GM18507 (cell line): ENCODE measurements at regions not wholly inside any gene's neighbourhood (a gene's known extent, or its start where the extent isn't known, plus 50 kb on each side); places are given as distances from the start of the nearest gene placed in this dataset.

ENCODE experiments used
- DNase-seq: peaks from one replicate; pipeline ENCODE4 v3.0.0; 2011; ENCODE audit warnings: low read depth; ENCODE audit not compliant: insufficient read length; ENCODE audit errors: extremely low spot score
- FAIRE-seq: peaks from 2 replicates; lab custom pipeline; 2011; peaks lifted over from hg19 to GRCh38; lab: Jason Lieb, UNC

- DNase-seq (no peak), FAIRE-seq (no peak)
These were observed 262.6 kb downstream of the TBL1XR1 start for GRCh38 chr3:176934698-176935097.

- no peak for FAIRE-seq
- DNase-seq, result no peak
These were observed 263.6 kb downstream of the TBL1XR1 start for GRCh38 chr3:176933704-176934103.

- no peak for FAIRE-seq
These were observed 264.8 kb downstream of the TBL1XR1 start for GRCh38 chr3:176932433-176932832.

GRCh38 chr3:176931991-176932390 is 265.3 kb downstream of the TBL1XR1 start:
- FAIRE-seq (no peak), DNase-seq (no peak)

More at GRCh38 chr3:176932433-176932832, 264.8 kb downstream of the TBL1XR1 start:
- DNase-seq, result no peak

- FAIRE-seq, result no peak
- DNase-seq, result no peak
These were observed 266.3 kb downstream of the TBL1XR1 start for GRCh38 chr3:176930942-176931341.

- no peak for FAIRE-seq
- DNase-seq, result no peak
These were observed 268.7 kb downstream of the TBL1XR1 start for GRCh38 chr3:176928582-176928931.

GRCh38 chr3:176927706-176928581 is 269.3 kb downstream of the TBL1XR1 start:
- no peak for DNase-seq
- FAIRE-seq, result no peak

- FAIRE-seq, result no peak
- no peak for DNase-seq
These were observed 270.0 kb downstream of the TBL1XR1 start for GRCh38 chr3:176927280-176927679.

GRCh38 chr3:176926688-176927087 is 270.6 kb downstream of the TBL1XR1 start:
- no peak for FAIRE-seq
- DNase-seq, result no peak

GRCh38 chr3:176926034-176926433 is 271.2 kb downstream of the TBL1XR1 start:
- FAIRE-seq, result no peak
- no peak for DNase-seq

- DNase-seq (no peak), FAIRE-seq (no peak)
These were observed 276.5 kb downstream of the TBL1XR1 start for GRCh38 chr3:176920766-176921160.

- DNase-seq, result no peak
- FAIRE-seq, result no peak
These were observed 277.2 kb downstream of the TBL1XR1 start for GRCh38 chr3:176919836-176920765.

GRCh38 chr3:176916777-176917176 is 280.5 kb downstream of the TBL1XR1 start:
- FAIRE-seq (no peak), DNase-seq (no peak)

GRCh38 chr3:176914764-176915163 is 282.5 kb downstream of the TBL1XR1 start:
- no peak for FAIRE-seq

GRCh38 chr3:176911579-176911978 is 285.7 kb downstream of the TBL1XR1 start:
- FAIRE-seq, result no peak
- DNase-seq, result no peak

More at GRCh38 chr3:176914764-176915163, 282.5 kb downstream of the TBL1XR1 start:
- DNase-seq, result no peak

- DNase-seq (no peak), FAIRE-seq (no peak)
These were observed 288.2 kb downstream of the TBL1XR1 start for GRCh38 chr3:176909044-176909443.

- no peak for FAIRE-seq
These were observed 291.0 kb downstream of the TBL1XR1 start for GRCh38 chr3:176906046-176906905.

GRCh38 chr3:176905331-176905730 is 292.0 kb downstream of the TBL1XR1 start:
- DNase-seq (no peak), FAIRE-seq (no peak)

More at GRCh38 chr3:176906046-176906905, 291.0 kb downstream of the TBL1XR1 start:
- DNase-seq, result no peak

GRCh38 chr3:176904506-176904905 is 292.8 kb downstream of the TBL1XR1 start:
- FAIRE-seq (no peak), DNase-seq (no peak)
